ENCODE measurements at regions not wholly inside any gene's neighbourhood (a gene's known extent, or its start where the extent isn't known, plus 50 kb on each side); places are given as distances from the start of the nearest gene placed in this dataset.
A peak's percentile ranks its signal among the peaks of the same experiment; 100 is the strongest.
"Not testable (repeated sequence)": the region's sequence is repeated elsewhere in the genome, so short reads cannot be mapped to it uniquely, and the experiment has no call there.

DNA sequence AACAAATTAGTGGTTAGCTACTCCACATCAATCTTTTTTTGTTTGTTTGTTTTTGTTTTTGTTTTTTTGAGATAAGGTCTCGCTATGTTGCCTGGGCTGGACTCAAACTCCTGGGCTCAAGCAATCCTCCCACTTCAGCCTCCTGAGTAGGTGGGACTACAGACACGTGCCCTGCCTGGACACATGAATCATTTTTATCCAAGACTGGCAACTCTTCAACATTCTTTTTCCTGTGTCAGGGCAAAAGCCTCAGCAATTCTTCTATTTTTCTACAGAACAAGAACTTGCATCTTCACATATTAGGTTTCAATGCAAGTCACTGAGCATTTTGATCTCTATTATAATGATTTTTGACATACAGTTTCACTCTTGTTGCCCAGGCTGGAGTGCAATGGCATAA lies 76.8 kb upstream of the LRCH1 start:
- H3K36me3 Mint-ChIP-seq, result no peaks in the 10 kb centered on the region
- no peak overlapping the region for H3K4me3 Mint-ChIP-seq
- H3K27ac Mint-ChIP-seq, result no peak overlapping the region
- H3K9me3 Mint-ChIP-seq, result no peaks in the 10 kb centered on the region
- H3K27me3 Mint-ChIP-seq, result no peaks in the 10 kb centered on the region
- no peak for DNase-seq
- H3K4me1 Mint-ChIP-seq, result no peaks in the 10 kb centered on the region

DNA sequence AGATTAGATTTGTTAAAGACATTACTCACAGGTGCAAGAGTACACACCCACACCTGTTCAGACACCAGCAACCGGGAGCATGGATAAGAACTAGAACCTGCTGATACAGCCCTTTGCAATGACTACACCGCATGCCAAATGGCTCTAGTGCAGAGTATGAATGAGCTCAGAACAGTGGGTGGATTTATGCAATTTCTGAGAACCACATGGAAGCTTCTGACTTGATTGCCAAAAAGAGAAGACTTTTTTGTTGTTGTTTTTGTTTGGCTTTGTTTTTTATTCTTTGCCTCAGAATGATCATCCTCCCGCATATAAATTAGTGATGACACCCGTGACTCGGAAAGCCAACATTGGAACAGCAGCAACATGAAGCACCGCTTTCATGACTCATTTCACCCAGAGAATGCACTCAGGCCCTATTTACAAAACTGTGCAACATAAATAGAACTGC lies 77.4 kb upstream of the LRCH1 start:
- Mint-ChIP-seq H3K4me1 (no peaks in the 10 kb centered on the region), H3K36me3 (no peaks in the 10 kb centered on the region), H3K27ac (no peak overlapping the region), H3K4me3 (no peak overlapping the region), H3K9me3 (no peaks in the 10 kb centered on the region), H3K27me3 (no peaks in the 10 kb centered on the region)
- DNase-seq, result no peak

DNA sequence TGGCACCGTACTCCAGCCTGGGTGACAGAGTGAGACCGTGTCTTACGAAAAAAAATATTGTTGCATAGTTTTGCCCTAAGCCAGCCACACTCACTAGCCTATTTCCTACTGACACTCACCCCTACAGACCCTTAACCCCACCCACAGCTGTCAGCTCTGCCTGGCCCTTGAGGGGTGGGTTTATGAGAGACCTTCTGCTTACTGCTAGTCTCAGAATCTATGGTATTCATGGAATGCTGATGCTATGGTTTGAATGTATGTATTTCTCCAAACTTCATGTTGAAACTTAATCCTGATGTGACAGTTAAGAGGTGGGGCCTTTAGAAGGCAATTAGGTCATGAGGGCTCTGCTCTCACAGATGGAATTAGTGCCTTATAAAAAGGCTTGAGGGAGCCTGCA lies 79.2 kb upstream of the LRCH1 start:
- no peak for DNase-seq
- Mint-ChIP-seq H3K4me1 (no peaks in the 10 kb centered on the region), H3K36me3 (no peaks in the 10 kb centered on the region), H3K27me3 (no peaks in the 10 kb centered on the region), H3K4me3 (no peak overlapping the region), H3K27ac (no peak overlapping the region), H3K9me3 (no peaks in the 10 kb centered on the region)

DNA sequence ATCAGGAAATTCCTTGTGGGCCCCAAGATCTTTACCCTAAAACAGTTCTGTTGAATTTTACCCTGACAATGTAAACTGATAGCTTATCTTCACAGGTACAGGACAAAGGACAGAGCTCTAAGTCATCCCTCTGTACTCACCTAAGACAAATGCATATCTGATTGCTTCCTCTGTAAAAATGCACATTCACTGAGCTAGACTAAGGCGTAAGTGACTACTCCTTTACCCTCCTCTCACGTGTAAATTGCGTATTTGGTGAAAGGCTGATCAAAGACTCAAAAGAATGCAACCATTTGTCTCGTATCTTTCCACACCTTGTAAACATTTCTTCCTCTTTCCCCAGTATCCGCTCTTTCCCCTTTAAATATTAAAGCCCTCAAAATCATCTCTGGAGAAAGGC lies 80.6 kb upstream of the LRCH1 start:
- Mint-ChIP-seq H3K9me3 (no peaks in the 10 kb centered on the region), H3K27ac (no peak overlapping the region)

DNA sequence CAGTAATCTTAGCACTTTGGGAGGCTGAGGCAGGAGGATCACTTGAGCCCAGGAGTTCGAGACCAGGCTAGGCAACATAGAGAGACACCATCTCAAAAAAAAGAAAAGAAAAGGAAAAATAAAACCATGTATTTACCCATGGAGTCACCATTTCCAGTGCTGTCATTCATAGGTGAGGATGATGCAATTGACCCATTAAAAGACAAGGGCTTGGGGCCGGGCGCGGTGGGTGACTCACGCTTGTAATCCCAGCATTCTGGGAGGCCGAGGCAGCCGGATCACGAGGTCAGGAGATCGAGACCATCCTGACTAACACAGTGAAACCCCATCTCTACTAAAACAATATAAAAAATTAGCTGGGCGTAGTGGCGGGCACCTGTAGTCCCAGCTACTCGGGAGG lies 82.6 kb upstream of the RUBCNL start:
- not testable (repeated sequence) for H3K27ac Mint-ChIP-seq, H3K9me3 Mint-ChIP-seq, DNase-seq, H3K4me3 Mint-ChIP-seq, H3K4me1 Mint-ChIP-seq, H3K27me3 Mint-ChIP-seq, H3K36me3 Mint-ChIP-seq

More for the DNA sequence above, 80.6 kb upstream of the LRCH1 start:
- H3K4me1 Mint-ChIP-seq, result no peaks in the 10 kb centered on the region
- H3K27me3 Mint-ChIP-seq, result no peaks in the 10 kb centered on the region
- no peak overlapping the region for H3K4me3 Mint-ChIP-seq
- H3K36me3 Mint-ChIP-seq, result no peaks in the 10 kb centered on the region
- DNase-seq, result no peak

DNA sequence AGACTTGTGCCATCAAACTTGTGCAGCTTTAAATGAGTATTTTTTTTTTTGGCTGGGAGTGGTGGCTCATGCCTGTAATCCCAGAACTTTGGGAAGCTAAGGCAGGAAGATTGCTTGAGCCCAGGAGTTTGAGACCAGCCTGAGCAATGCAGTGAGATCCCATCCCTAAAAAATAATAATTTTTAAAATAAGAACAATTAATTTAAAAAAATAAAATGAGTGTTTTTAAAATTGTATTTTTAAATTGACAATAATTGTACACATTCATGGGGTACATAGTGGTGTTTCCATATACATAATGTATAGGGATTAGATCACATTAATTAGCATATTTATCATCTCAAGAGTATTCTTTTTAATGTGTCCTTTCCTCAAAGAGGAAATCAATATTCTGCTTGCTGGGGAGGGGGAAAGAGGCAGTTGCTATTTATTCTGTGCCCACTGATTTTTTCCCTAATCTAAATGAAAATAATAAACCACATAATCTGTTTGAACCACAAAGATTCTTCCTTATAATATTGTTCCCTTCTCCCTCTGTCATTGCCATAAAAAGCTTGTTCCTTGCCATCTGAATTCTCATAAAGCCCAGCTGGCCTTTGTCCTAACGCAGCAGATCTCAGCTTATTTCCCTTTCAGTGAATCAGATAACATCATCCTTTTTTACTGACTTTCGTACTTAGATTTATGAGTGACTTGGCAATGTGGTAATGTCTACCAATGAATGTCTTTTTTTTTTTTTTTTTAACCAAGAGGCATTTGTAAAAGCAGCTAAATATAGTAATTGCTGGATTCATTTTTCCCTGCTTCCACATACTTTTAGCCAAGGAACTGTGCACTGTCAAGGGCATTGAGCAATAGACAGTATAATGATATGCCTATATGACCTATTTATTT lies 81.8 kb upstream of the RUBCNL start:
- H3K27ac Mint-ChIP-seq, result no peak overlapping the region
- no peaks in the 10 kb centered on the region for H3K4me1 Mint-ChIP-seq

DNA sequence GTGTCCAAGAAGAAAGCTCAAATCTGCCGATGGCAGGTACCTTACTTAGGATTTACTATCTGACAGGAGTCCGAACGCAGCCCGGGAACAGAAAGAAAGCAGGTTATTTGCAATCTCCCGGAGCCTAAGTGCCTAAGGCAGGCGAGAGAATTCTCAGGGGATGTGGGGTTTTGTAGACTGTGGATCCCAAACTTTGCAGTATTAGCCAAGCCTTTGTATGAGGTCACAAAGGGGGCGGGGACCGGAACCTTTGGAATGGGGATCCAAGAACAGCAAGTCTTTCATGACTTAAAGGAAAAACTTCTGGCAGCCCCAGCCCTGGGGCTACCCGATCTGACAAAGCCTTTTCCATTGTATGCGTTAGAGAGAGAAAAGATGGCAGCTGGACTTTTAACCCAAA lies 80.6 kb upstream of the RUBCNL start:
- H3K36me3 Mint-ChIP-seq, H3K9me3 Mint-ChIP-seq, H3K27me3 Mint-ChIP-seq, H3K4me3 Mint-ChIP-seq, H3K27ac Mint-ChIP-seq, DNase-seq, H3K4me1 Mint-ChIP-seq: not testable (repeated sequence)

More for the DNA sequence above, 81.8 kb upstream of the RUBCNL start:
- Mint-ChIP-seq H3K36me3 (no peaks in the 10 kb centered on the region), H3K27me3 (no peaks in the 10 kb centered on the region), H3K4me3 (no peak overlapping the region), H3K9me3 (no peaks in the 10 kb centered on the region)
- no peak for DNase-seq

DNA sequence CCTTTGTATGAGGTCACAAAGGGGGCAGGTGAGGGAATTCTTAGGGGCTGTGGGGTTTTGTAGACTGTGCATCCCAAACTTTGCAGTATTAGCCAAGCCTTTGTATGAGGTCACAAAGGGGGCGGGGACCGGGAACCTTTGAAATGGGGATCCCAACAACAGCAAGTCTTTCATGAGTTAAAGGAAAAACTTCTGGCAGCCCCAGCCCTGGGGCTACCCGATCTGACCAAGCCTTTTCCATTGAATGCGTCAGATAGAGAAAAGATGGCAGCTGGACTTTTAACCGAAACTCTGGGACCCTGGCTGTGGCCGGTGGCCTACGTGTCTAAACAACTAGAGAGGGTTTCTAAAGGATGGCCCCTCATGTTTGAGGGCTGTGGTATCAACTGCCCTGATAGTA lies 79.0 kb upstream of the RUBCNL start:
- not testable (repeated sequence) for H3K4me3 Mint-ChIP-seq, H3K9me3 Mint-ChIP-seq, H3K27me3 Mint-ChIP-seq, DNase-seq, H3K4me1 Mint-ChIP-seq, H3K36me3 Mint-ChIP-seq, H3K27ac Mint-ChIP-seq

DNA sequence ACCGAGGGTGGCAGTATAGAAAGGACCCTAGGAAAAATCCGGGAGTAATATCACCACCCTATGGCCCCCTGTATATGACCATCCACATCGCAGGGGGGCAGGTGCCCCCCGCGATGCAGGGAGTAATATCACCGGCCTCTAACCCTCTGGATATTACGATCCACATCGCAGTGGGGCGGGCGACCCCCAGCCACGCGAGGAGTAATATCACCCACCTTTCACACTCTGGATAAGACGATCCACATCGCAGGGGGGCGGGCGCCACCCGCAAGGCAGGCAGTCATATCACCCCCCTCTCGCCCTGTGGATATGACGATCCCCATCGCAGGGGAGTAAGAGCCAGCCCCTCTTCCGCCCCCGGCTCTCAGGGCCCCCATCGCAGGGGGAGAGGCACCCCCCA lies 76.7 kb upstream of the RUBCNL start:
- Mint-ChIP-seq H3K27me3 (no peaks in the 10 kb centered on the region), H3K4me3 (no peak overlapping the region), H3K36me3 (no peaks in the 10 kb centered on the region), H3K4me1 (no peaks in the 10 kb centered on the region), H3K27ac (no peak overlapping the region), H3K9me3 (peaks cover 6% of the 10 kb centered on the region)
- DNase-seq, result no peak

DNA sequence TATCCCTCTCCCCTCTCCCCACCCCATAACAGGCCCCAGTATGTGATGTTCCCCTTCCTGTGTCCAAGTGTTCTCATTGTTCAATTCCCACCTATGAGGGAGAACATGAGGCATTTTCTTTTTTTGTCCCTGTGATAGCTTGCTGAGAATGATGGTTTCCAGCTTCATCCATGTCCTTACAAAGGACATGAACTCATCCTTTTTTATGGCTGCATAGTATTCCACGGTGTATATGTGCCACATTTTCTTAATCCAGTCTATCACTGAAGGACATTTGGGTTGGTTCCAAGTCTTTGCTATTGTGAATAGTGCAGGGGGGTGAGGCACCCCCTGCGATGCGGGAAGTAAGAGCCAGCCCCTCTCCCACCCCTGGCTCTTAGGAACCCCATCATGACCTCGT lies 73.2 kb upstream of the RUBCNL start:
- not testable (repeated sequence) for DNase-seq, H3K4me3 Mint-ChIP-seq, H3K4me1 Mint-ChIP-seq, H3K27me3 Mint-ChIP-seq, H3K36me3 Mint-ChIP-seq, H3K9me3 Mint-ChIP-seq, H3K27ac Mint-ChIP-seq

DNA sequence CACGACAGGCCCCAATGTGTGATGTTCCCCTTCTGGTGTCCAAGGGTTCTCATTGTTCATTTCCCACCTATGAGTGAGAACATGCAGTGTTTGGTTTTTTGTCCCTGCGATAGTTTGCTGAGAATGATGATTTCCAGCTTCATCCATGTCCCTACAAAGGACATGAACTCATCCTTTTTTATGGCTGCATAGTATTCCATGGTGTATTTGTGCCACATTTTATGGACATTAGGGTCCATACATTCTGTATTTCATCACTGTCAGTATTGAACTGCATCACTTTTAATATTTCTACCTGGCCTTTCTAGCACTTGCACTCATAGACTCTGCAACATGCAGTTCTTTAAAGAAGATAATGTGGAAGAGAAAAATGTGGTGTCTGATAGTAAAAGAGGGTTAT lies 70.2 kb upstream of the RUBCNL start:
- H3K9me3 Mint-ChIP-seq, H3K4me3 Mint-ChIP-seq, H3K27me3 Mint-ChIP-seq, H3K36me3 Mint-ChIP-seq, DNase-seq, H3K27ac Mint-ChIP-seq, H3K4me1 Mint-ChIP-seq: not testable (repeated sequence)

DNA sequence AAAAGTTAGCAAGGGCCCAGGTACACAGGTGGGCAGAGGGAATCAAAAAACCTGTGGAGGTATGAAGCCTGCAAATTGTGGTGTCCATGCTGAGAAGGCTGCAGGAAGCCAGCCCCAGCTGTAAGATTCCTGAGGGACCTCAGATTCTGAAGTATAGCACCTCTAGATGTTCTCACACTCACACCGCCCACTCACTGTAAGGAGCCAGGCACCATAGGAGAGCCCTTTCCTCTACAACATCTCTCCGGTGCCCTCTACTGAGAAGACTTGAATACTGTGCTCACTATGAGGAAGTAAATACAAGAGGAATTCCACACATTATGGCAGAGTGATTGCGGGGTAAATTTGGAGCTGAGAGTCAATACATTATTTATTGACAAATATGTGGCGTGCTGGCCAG lies 68.9 kb upstream of the RUBCNL start:
- not testable (repeated sequence) for H3K27ac Mint-ChIP-seq
- peak; percentile 26 for DNase-seq

DNA sequence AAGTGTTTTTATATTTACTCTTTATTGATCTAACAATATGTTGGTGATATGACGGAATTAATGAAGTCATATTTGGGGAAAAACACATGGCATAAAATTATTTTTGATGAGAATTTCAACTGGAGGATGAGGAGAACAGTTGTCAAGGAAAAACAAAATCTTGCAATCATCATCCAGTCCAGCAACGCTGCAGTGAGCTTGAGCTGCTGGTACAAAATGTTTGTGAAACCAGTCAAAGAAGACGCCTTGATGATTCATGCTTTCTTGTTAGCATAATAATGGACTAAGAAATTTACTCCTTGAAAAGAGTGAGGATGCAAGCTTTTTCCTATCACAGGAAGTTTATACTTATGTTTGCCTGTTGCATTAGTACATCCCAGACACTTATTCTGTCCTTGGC lies 64.1 kb upstream of the RUBCNL start:
- H3K4me3 Mint-ChIP-seq, H3K27me3 Mint-ChIP-seq, H3K4me1 Mint-ChIP-seq, H3K27ac Mint-ChIP-seq, DNase-seq, H3K36me3 Mint-ChIP-seq, H3K9me3 Mint-ChIP-seq: not testable (repeated sequence)

More for the DNA sequence above, 68.9 kb upstream of the RUBCNL start:
- H3K9me3 Mint-ChIP-seq, H3K4me1 Mint-ChIP-seq, H3K36me3 Mint-ChIP-seq, H3K4me3 Mint-ChIP-seq, H3K27me3 Mint-ChIP-seq: not testable (repeated sequence)

DNA sequence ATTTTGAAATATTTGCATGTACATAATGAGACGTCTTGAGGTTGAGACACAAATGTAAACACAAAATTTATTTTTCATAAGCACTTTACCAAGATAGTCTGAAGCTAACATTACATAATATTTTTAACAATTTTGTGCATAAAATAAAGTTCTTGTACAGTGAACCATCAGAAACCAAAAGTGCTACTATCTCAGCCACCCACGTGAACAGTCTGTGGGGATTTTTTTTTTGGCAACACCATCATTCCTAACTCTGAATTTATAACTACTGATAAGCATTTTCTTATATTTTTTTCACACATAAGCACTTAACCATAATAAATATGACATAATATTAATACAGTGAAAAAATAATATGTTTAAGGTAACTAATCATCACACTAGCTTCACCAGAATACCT lies 62.9 kb upstream of the RUBCNL start:
- H3K4me1 Mint-ChIP-seq, DNase-seq, H3K4me3 Mint-ChIP-seq, H3K27ac Mint-ChIP-seq, H3K36me3 Mint-ChIP-seq, H3K9me3 Mint-ChIP-seq, H3K27me3 Mint-ChIP-seq: not testable (repeated sequence)

DNA sequence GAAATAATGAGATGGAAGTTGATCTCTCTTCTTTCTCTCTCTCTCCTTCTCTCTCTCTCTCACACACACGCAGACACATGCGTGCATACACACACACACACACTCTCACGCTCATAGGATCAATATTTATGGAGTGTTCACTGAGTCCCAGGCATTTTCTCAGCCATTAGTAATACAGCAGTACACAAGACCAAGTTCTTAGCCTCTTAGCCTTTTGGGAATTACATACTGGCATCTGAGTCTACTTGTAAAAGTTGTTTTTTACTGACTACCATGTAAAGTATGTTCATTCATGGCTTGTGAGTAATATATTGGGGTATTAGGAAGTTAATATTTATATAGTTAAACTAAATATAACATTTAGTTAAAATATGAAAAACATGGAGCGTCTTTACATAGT lies 61.1 kb upstream of the RUBCNL start:
- H3K27me3 Mint-ChIP-seq, H3K9me3 Mint-ChIP-seq, DNase-seq, H3K4me1 Mint-ChIP-seq, H3K4me3 Mint-ChIP-seq, H3K27ac Mint-ChIP-seq, H3K36me3 Mint-ChIP-seq: not testable (repeated sequence)

DNA sequence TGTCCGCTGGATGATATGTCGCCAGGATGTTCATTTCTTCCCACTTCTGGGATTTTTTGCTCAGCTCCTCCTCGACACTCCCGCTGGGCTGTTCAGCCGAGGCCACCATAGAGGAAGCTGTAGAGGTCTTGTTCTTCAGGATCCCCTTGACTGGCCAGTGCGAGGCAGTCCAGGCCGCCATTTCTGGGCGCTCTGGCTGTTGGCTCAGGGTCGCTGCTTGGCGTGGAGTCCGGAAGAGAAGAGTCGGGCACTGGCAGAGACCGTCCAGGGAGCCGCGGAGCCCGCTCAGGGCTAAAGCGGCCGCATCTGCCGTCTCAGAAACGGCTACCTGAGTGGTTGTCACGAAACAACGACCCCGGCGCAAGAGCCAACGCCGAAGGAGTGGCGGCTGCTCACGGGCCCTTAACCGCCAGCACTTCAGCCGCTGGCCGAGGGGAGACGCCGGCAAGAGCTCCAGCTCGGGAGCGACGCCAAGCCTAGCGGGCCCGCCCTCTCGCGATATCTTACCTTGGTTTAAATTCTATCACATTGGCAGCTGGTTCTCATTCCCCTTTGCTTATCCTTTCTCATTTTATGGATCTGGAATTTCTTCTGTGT lies 50.9 kb upstream of the RUBCNL start:
- not testable (repeated sequence) for H3K4me3 Mint-ChIP-seq, H3K27ac Mint-ChIP-seq, H3K27me3 Mint-ChIP-seq, DNase-seq, H3K4me1 Mint-ChIP-seq, H3K36me3 Mint-ChIP-seq, H3K9me3 Mint-ChIP-seq

Measured in activated naive CD8-positive, alpha-beta T cell treated with anti-CD3 and anti-CD28 coated beads for 36 hours (primary cell).